ENCODE measurements at regions not wholly inside any gene's neighbourhood (a gene's known extent, or its start where the extent isn't known, plus 50 kb on each side); places are given as distances from the start of the nearest gene placed in this dataset.
A peak's percentile ranks its signal among the peaks of the same experiment; 100 is the strongest.

DNA sequence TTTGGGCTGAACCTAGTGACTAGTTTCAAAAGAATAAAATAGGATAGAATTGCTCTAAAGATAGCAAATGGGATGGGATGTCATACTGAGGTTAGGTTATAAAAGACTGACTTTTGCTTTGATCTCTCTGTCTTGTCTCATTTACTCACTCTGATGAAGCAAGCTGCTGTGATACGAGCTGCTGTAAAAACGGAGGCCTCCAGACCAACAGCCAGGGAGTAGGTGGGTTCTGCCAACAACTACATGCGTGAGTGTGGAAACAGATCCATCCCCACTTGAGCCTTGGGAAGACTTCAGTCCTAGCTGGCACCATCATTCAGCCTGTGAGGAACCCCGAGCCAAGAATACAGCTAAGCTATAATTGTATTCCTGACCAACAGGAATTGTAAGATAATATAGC is 373.9 kb upstream of the CA10 start:
- no peak overlapping the region for H3K27ac ChIP-seq
- ATAC-seq (no peak), DNase-seq (ENCODE audit: low read depth in 1 of 2, low spot score in 1 of 2) (no peak), FAIRE-seq (no peak)
- WGBS (ENCODE audit: missing lambda C conversion rate) = under 1% methylated on average over 4 of the region's 4 CpGs
- POLR2A ChIA-PET = no interaction called here
- no peaks in the 10 kb centered on the region for H3K9me3 ChIP-seq
- CTCF ChIA-PET = no interaction called here
- no peak overlapping the region for H3K4me2 ChIP-seq
- H3K4me3 ChIP-seq = no peak overlapping the region
- TF ChIP-seq EP300 (IDR thresholded peaks at IDR 0.05) (no peak), PHF8 (IDR thresholded peaks at IDR 0.05; ENCODE audit: borderline replicate concordance, low read depth) (no peak), HDAC2 (IDR thresholded peaks at IDR 0.05) (no peak), ZC3H11A (IDR thresholded peaks at IDR 0.05) (no peak), ZNF302 (CRISPR knock-in tag; IDR thresholded peaks at IDR 0.05) (no peak), E2F6 (IDR thresholded peaks at IDR 0.05; ENCODE audit: borderline replicate concordance, low read depth) (no peak), MAFK (IDR thresholded peaks at IDR 0.05; ENCODE audit: partially characterized antibody) (no peak), FOSB (CRISPR knock-in tag; IDR thresholded peaks at IDR 0.05) (no peak), SMC3 (IDR thresholded peaks at IDR 0.05) (no peak), ESRRA (IDR thresholded peaks at IDR 0.05; ENCODE audit: borderline replicate concordance, low read length) (no peak), MAZ (IDR thresholded peaks at IDR 0.05; ENCODE audit: borderline replicate concordance, low read depth, low read length) (no peak), POLR2AphosphoS2 (conservative IDR thresholded peaks at IDR 0.05; ENCODE audit: low read length) (no peak), KDM5A (IDR thresholded peaks at IDR 0.05) (no peak)
- TF ChIP-seq, protein P1, sequence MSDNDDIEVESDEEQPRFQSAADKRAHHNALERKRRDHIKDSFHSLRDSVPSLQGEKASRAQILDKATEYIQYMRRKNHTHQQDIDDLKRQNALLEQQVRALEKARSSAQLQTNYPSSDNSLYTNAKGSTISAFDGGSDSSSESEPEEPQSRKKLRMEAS (IDR thresholded peaks at IDR 0.05) = no peak
- TF ChIP-seq, protein P2, sequence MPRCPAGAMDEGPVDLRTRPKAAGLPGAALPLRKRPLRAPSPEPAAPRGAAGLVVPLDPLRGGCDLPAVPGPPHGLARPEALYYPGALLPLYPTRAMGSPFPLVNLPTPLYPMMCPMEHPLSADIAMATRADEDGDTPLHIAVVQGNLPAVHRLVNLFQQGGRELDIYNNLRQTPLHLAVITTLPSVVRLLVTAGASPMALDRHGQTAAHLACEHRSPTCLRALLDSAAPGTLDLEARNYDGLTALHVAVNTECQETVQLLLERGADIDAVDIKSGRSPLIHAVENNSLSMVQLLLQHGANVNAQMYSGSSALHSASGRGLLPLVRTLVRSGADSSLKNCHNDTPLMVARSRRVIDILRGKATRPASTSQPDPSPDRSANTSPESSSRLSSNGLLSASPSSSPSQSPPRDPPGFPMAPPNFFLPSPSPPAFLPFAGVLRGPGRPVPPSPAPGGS (IDR thresholded peaks at IDR 0.05) = no peak
- no peaks in the 10 kb centered on the region for H3K4me1 ChIP-seq

GRCh38 chr17:52524096-52524637 is 365.7 kb upstream of the CA10 start:
- POLR2A ChIA-PET = no interaction called here
- 2% methylated on average over 3 of the region's 3 CpGs for WGBS (ENCODE audit: missing lambda C conversion rate)
- FAIRE-seq = peak; percentile 18

More at GRCh38 chr17:52524096-52524637, 365.7 kb upstream of the CA10 start:
- CTCF ChIA-PET = no interaction called here
- TF ChIP-seq KDM1A (IDR thresholded peaks at IDR 0.05; ENCODE audit: low read depth) (no peak), CHD4 (IDR thresholded peaks at IDR 0.05; ENCODE audit: borderline replicate concordance) (no peak), HMGXB4 (CRISPR knock-in tag; IDR thresholded peaks at IDR 0.05; ENCODE audit: borderline replicate concordance) (no peak), ZFP36 (IDR thresholded peaks at IDR 0.05; ENCODE audit: borderline replicate concordance, partially characterized antibody) (no peak), ZC3H11A (IDR thresholded peaks at IDR 0.05) (no peak), CHD2 (IDR thresholded peaks at IDR 0.05; ENCODE audit: low read length, partially characterized antibody) (no peak), KDM5A (IDR thresholded peaks at IDR 0.05) (no peak), USF2 (IDR thresholded peaks at IDR 0.05) (no peak), EHF (CRISPR knock-in tag; IDR thresholded peaks at IDR 0.05) (no peak), HOXB5 (CRISPR knock-in tag; IDR thresholded peaks at IDR 0.05) (no peak), CBX2 (IDR thresholded peaks at IDR 0.05; ENCODE audit: borderline replicate concordance, low read depth) (no peak), ATOH8 (CRISPR knock-in tag; IDR thresholded peaks at IDR 0.05; ENCODE audit: low read depth) (no peak)
- Histone ChIP-seq H3K9me3 (no peaks in the 10 kb centered on the region; the same call in 2 of the 3 replicates), H3K4me3 (no peak overlapping the region), H3K27ac (no peak overlapping the region), H3K4me1 (no peaks in the 10 kb centered on the region), H3K4me2 (no peak overlapping the region)
- ATAC-seq (no peak), DNase-seq (ENCODE audit: low read depth in 1 of 2, low spot score in 1 of 2) (no peak)

Measured in A549 (cell line).